Neural progenitor cell (in vitro differentiated cells): ENCODE measurements at regions not wholly inside any gene's neighbourhood (a gene's known extent, or its start where the extent isn't known, plus 50 kb on each side); places are given as distances from the start of the nearest gene placed in this dataset.
"Not testable (repeated sequence)": the region's sequence is repeated elsewhere in the genome, so short reads cannot be mapped to it uniquely, and the experiment has no call there.

Source experiments
- CTCF ChIP-seq: fragments of 200-600 bp; sonication (generic); IDR thresholded peaks from 2 replicates; pipeline ENCODE4 v1.5.1; 2017; ENCODE audit warnings: antibody characterized with exemption, mild to moderate bottlenecking
- EZH2 ChIP-seq: fragments of 200-600 bp; sonication (generic); IDR thresholded peaks from 2 replicates; pipeline ENCODE4 v1.6.1; 2017; ENCODE audit warnings: antibody characterized with exemption, mild to moderate bottlenecking, moderate library complexity

GRCh38 chr4:142897518-142897917 is 51.4 kb upstream of the INPP4B start:
- not testable (repeated sequence) for TF ChIP-seq CTCF, EZH2
